ENCODE measurements at regions not wholly inside any gene's neighbourhood (a gene's known extent, or its start where the extent isn't known, plus 50 kb on each side); places are given as distances from the start of the nearest gene placed in this dataset.

DNA sequence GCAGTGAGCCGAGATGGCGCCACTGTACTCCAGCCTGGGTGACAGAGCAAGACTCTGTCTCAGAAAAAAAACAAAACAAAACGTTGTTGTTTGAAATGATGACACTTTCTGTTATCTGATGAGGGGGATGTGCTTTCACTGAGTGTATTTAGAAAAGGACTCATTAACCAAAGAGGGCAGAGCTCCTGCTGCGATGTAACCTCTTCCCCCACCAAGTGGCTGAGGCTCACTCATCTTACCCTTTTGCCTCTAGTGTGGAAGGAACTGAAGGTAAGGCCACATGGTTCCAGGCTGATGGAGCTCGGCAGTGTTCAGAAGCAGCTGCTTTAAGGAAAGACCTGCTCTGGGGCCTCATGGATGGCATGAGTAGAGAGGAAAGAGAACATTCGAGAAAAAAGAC is 105.7 kb upstream of the RUNX1 start:
- TF ChIP-seq MYC (IDR thresholded peaks at IDR 0.05; ENCODE audit: low read depth, low read length) (no peak), POLR2A (IDR thresholded peaks at IDR 0.05; ENCODE audit: extremely low read depth, insufficient read length) (no peak), MAX (IDR thresholded peaks at IDR 0.05; ENCODE audit: low read depth, low read length) (no peak)
- TF ChIP-seq, protein P1, sequence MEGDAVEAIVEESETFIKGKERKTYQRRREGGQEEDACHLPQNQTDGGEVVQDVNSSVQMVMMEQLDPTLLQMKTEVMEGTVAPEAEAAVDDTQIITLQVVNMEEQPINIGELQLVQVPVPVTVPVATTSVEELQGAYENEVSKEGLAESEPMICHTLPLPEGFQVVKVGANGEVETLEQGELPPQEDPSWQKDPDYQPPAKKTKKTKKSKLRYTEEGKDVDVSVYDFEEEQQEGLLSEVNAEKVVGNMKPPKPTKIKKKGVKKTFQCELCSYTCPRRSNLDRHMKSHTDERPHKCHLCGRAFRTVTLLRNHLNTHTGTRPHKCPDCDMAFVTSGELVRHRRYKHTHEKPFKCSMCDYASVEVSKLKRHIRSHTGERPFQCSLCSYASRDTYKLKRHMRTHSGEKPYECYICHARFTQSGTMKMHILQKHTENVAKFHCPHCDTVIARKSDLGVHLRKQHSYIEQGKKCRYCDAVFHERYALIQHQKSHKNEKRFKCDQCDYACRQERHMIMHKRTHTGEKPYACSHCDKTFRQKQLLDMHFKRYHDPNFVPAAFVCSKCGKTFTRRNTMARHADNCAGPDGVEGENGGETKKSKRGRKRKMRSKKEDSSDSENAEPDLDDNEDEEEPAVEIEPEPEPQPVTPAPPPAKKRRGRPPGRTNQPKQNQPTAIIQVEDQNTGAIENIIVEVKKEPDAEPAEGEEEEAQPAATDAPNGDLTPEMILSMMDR (IDR thresholded peaks at IDR 0.05; ENCODE audit: low read depth, low read length) = no peak
- DNase-seq (ENCODE audit: low read depth) = no peak
- H3K4me3 ChIP-seq (ENCODE audit: low read depth, low read length) = no peak overlapping the region

DNA sequence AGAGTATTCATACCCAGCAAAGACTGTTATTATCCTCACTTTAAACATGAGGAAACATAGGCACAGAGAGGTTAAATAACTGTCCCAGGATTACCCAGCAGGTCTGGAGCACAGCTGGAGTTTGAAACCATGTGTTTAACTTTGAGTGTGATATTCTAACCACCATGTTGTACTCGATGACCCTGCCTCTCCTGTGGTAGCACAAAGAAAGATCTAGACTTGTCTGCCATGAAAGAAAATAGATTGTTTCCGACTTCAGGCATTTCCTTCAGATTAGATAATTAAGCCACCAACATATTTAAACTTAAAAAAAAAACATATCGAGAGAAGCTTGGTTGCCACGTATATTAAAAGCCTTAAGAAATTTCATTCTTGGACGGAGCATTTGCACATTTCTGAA is 104.6 kb upstream of the RUNX1 start:
- no peak for DNase-seq (ENCODE audit: low read depth)
- no peak overlapping the region for H3K4me3 ChIP-seq (ENCODE audit: low read depth, low read length)
- TF ChIP-seq MYC (IDR thresholded peaks at IDR 0.05; ENCODE audit: low read depth, low read length) = no peak
- TF ChIP-seq MAX (IDR thresholded peaks at IDR 0.05; ENCODE audit: low read depth, low read length) = no peak
- no peak for TF ChIP-seq POLR2A (IDR thresholded peaks at IDR 0.05; ENCODE audit: extremely low read depth, insufficient read length)
- TF ChIP-seq, protein P1 (IDR thresholded peaks at IDR 0.05; ENCODE audit: low read depth, low read length) = no peak

DNA sequence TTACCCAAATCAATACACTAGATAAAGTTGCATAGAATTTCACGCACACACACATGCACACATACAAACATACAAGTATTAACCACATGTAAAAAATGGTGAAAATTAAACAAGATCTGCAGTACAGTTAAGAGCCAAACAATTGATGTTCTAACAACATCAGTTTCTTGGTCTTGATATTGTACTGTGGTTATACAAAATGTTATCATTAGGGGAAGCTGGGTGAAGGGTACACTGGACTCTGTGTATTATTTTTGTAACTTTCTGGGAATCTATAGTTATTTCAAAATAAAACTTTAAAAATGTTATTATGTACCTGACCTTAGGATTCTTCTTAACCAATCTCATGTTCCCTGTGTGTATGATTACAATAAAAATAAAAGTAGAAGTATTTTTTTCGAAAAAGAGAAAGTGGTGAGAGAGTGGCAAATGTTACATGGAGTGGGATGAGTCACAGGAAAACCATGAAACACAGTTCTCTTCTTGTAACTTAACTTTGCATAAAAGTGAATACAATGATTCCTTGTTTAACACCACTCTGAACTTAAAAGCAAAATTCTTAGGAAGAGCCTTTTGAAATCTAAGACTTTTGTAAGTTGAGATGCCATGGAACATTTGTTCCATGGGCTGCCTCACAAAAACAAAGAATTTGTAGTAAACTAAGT is 101.6 kb upstream of the RUNX1 start:
- TF ChIP-seq, protein P1 (IDR thresholded peaks at IDR 0.05; ENCODE audit: low read depth, low read length) = no peak
- TF ChIP-seq POLR2A (IDR thresholded peaks at IDR 0.05; ENCODE audit: extremely low read depth, insufficient read length) (no peak), MAX (IDR thresholded peaks at IDR 0.05; ENCODE audit: low read depth, low read length) (no peak), MYC (IDR thresholded peaks at IDR 0.05; ENCODE audit: low read depth, low read length) (no peak)
- no peak for DNase-seq (ENCODE audit: low read depth)
- H3K4me3 ChIP-seq (ENCODE audit: low read depth, low read length) = no peak overlapping the region

GRCh38 chr21:35149698-35150097 is 100.6 kb upstream of the RUNX1 start:
- DNase-seq (ENCODE audit: low read depth) = no peak
- TF ChIP-seq MYC (IDR thresholded peaks at IDR 0.05; ENCODE audit: low read depth, low read length) = no peak
- H3K4me3 ChIP-seq (ENCODE audit: low read depth, low read length) = no peak overlapping the region

- H3K4me3 ChIP-seq (ENCODE audit: low read depth, low read length) = no peak overlapping the region
These were observed 98.3 kb upstream of the RUNX1 start for GRCh38 chr21:35147439-35147838.

DNA sequence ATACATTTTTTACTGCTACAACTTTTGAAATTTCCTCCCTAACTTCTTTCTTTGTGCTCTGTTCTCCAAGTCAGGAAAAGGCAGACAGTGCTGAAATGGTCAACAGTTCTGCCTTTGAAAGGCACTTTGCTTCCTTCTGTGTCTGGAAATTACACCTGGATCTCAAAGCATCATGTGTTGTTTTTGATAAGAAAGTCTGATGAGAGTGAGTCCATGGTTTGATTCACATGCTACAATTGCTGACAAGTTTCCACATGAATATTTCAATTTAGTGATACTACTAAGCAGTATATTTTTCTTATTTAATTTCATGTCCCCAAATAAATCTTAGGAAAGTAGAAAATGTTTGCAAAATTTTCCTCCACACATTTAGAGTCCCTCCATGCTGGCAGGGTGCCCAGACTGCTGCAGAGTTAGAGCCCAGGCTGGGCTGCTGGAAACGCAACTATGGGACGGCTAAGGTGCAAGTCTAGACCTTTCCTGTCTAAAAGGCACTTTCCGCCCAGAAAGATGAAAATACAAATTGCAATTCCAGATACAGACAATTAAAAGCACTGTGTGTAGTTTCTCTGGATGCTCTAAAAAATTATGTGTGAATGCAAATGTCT is 96.6 kb upstream of the RUNX1 start:
- no peak overlapping the region for H3K4me3 ChIP-seq (ENCODE audit: low read depth, low read length)
- DNase-seq (ENCODE audit: low read depth) = no peak
- TF ChIP-seq, protein P1 (IDR thresholded peaks at IDR 0.05; ENCODE audit: low read depth, low read length) = no peak
- TF ChIP-seq POLR2A (IDR thresholded peaks at IDR 0.05; ENCODE audit: extremely low read depth, insufficient read length) (no peak), MAX (IDR thresholded peaks at IDR 0.05; ENCODE audit: low read depth, low read length) (no peak), MYC (IDR thresholded peaks at IDR 0.05; ENCODE audit: low read depth, low read length) (no peak)

More at GRCh38 chr21:35147439-35147838, 98.3 kb upstream of the RUNX1 start:
- no peak for DNase-seq (ENCODE audit: low read depth)
- TF ChIP-seq, protein P1 (IDR thresholded peaks at IDR 0.05; ENCODE audit: low read depth, low read length) = no peak
- no peak for TF ChIP-seq MYC (IDR thresholded peaks at IDR 0.05; ENCODE audit: low read depth, low read length)
- no peak for TF ChIP-seq MAX (IDR thresholded peaks at IDR 0.05; ENCODE audit: low read depth, low read length)
- no peak for TF ChIP-seq POLR2A (IDR thresholded peaks at IDR 0.05; ENCODE audit: extremely low read depth, insufficient read length)
